Adrenal gland (tissue), 5 donors: ENCODE measurements at regions not wholly inside any gene's neighbourhood (a gene's known extent, or its start where the extent isn't known, plus 50 kb on each side); places are given as distances from the start of the nearest gene placed in this dataset.

Experiments used
- CTCF ChIP-seq, 6 experiments: fragments of 450-650 bp in 4 of 6; fragments of 200-600 bp in 2 of 6; sonication (generic) in 1 of 6; IDR thresholded peaks; 1 replicate in 5 of 6; 2 replicates in 1 of 6; pipeline versions ENCODE4 v1.5.1 to v1.8.0; 2016 to 2021; ENCODE audit warnings: antibody characterized with exemption in 6 of 6, mild to moderate bottlenecking in 2 of 6, moderate library complexity in 1 of 6
- POLR2A ChIP-seq, 2 donors: fragments of 450-650 bp; IDR thresholded peaks; one replicate each; pipeline ENCODE4 v1.6.1; 2017; ENCODE audit warnings: antibody characterized with exemption in 2 of 2, mild to moderate bottlenecking in 2 of 2, moderate library complexity in 1 of 2
- donor health status: DM: no; HTN: no; CAD: no.

GRCh38 chr13:109276261-109276660 is 510.1 kb downstream of the IRS2 start:
- TF ChIP-seq CTCF (IDR thresholded peaks at IDR 0.05) (no peak), POLR2A (IDR thresholded peaks at IDR 0.05) (no peak)
